Right lobe of liver (tissue), 6 donors: ENCODE measurements at regions not wholly inside any gene's neighbourhood (a gene's known extent, or its start where the extent isn't known, plus 50 kb on each side); places are given as distances from the start of the nearest gene placed in this dataset.

ENCODE experiments used
- ATAC-seq, 4 donors: fragments of 200-7000 bp; cut with Tn5 transposase; one replicate each; pipeline ENCODE4 v1.9.1; 2020; ENCODE audit warnings: mild to moderate bottlenecking in 4 of 4, moderate library complexity in 4 of 4
- DNase-seq, 3 donors: peaks; one replicate each; pipeline ENCODE4 v3.0.0-alpha.2; 2020
- H3K27ac ChIP-seq, 3 donors: fragments of 200-600 bp; one replicate each; pipeline ENCODE4 v1.8.0; 2022
- H3K27me3 ChIP-seq, 2 donors: fragments of 200-600 bp; one replicate each; pipeline ENCODE4 v1.8.0; 2022
- H3K36me3 ChIP-seq, 4 donors: fragments of 200-600 bp; sonication (generic) in 1 of 4; one replicate each; pipeline versions ENCODE4 v1.5.1 to v1.8.0; 2017 to 2022; ENCODE audit warnings: control low read depth in 1 of 4
- H3K4me1 ChIP-seq, 4 donors: fragments of 200-600 bp; sonication (generic) in 1 of 4; one replicate each; pipeline versions ENCODE4 v1.5.1 to v1.8.0; 2017 to 2022; ENCODE audit warnings: control low read depth in 1 of 4
- H3K4me3 ChIP-seq, 3 donors: fragments of 200-600 bp; one replicate each; pipeline ENCODE4 v1.8.0; 2022
- H3K9me3 ChIP-seq, 4 donors: fragments of 200-600 bp; sonication (generic) in 1 of 4; one replicate each; pipeline versions ENCODE4 v1.5.1 to v1.8.0; 2017 to 2022; ENCODE audit warnings: control low read depth in 1 of 4
- CTCF ChIP-seq, 4 donors: fragments of 200-600 bp in 3 of 4; fragments of 450-650 bp in 1 of 4; IDR thresholded peaks; one replicate each; pipeline versions ENCODE4 v1.5.1 to v1.8.0; 2016 to 2022; ENCODE audit warnings: antibody characterized with exemption in 4 of 4, mild to moderate bottlenecking in 2 of 4
- POLR2A ChIP-seq: fragments of 450-650 bp; IDR thresholded peaks from one replicate; pipeline ENCODE4 v1.6.1; 2017; ENCODE audit warnings: antibody characterized with exemption, mild to moderate bottlenecking
- whole genome bisulfite sequencing: methylation state at CpG from one replicate; pipeline ENCODE4 v1.1.6; 2018; ENCODE audit warnings: low coverage, low lambda C conversion rate; ENCODE audit not compliant: insufficient coverage; ENCODE audit errors: missing lambda C conversion rate; 5-methylcytosine and 5-hydroxymethylcytosine counted together
- intact Hi-C, 2 donors: fragments of 100-400 bp; cut with DNase I; formaldehyde crosslinking; loops; one replicate each; pipeline versions ENCODE4 v1.11.2 to v1.14.1; 2022
- donor health status: DM: no; HTN: yes; CAD: no.
- donor health status: DM: no; HTN: no; CAD: no.
- donor health status: DM: no; HTN: no; CAD: no.
- donor health status: DM: no; HTN: yes; CAD: no.
- donor health status: DM: no; HTN: yes; CAD: no.

- H3K36me3 ChIP-seq: no peaks in the 10 kb centered on the region
- no peak overlapping the region for H3K4me3 ChIP-seq
- no peaks in the 10 kb centered on the region for H3K9me3 ChIP-seq
- TF ChIP-seq POLR2A: no peak
- TF ChIP-seq CTCF (IDR thresholded peaks at IDR 0.05): no peak
- no peak overlapping the region for H3K27ac ChIP-seq
- DNase-seq (no peak), ATAC-seq (no peak)
- no peaks in the 10 kb centered on the region for H3K4me1 ChIP-seq
- no peaks in the 10 kb centered on the region for H3K27me3 ChIP-seq
- WGBS: 82% methylated on average over 1 of the region's 1 CpG
- intact Hi-C loops: no loop called here
These were observed 166.0 kb upstream of the DSEL start for GRCh38 chr18:67682516-67682915.

GRCh38 chr18:67677489-67677888 is 161.0 kb upstream of the DSEL start:
- H3K4me1 ChIP-seq: no peaks in the 10 kb centered on the region
- ATAC-seq: no peak
- intact Hi-C loops: no loop called here
- 89% methylated on average over 3 of the region's 3 CpGs for WGBS
- no peaks in the 10 kb centered on the region for H3K27me3 ChIP-seq
- DNase-seq: no peak
- no peak for TF ChIP-seq POLR2A
- no peak for TF ChIP-seq CTCF (IDR thresholded peaks at IDR 0.05)
- H3K27ac ChIP-seq: no peak overlapping the region
- H3K9me3 ChIP-seq: no peaks in the 10 kb centered on the region
- no peaks in the 10 kb centered on the region for H3K36me3 ChIP-seq
- no peak overlapping the region for H3K4me3 ChIP-seq

- Histone ChIP-seq H3K9me3 (no peaks in the 10 kb centered on the region), H3K4me3 (no peak overlapping the region), H3K27ac (no peak overlapping the region), H3K36me3 (no peaks in the 10 kb centered on the region), H3K4me1 (no peaks in the 10 kb centered on the region), H3K27me3 (no peaks in the 10 kb centered on the region)
- intact Hi-C loops: no loop called here
- TF ChIP-seq POLR2A: no peak
- DNase-seq (no peak), ATAC-seq (no peak)
- 83% methylated on average over 5 of the region's 5 CpGs for WGBS
These were observed 156.2 kb upstream of the DSEL start for GRCh38 chr18:67672716-67673115.

- TF ChIP-seq CTCF (IDR thresholded peaks at IDR 0.05): no peak
- TF ChIP-seq POLR2A: no peak
- 75% methylated on average over 2 of the region's 2 CpGs for WGBS
- no peak overlapping the region for H3K4me3 ChIP-seq
- no peaks in the 10 kb centered on the region for H3K4me1 ChIP-seq
- H3K36me3 ChIP-seq: no peaks in the 10 kb centered on the region
- H3K27me3 ChIP-seq: no peaks in the 10 kb centered on the region
- no peaks in the 10 kb centered on the region for H3K9me3 ChIP-seq
- intact Hi-C loops: no loop called here
- no peak overlapping the region for H3K27ac ChIP-seq
- ATAC-seq: no peak
- no peak for DNase-seq
These were observed 155.6 kb upstream of the DSEL start for GRCh38 chr18:67672155-67672554.

GRCh38 chr18:67670024-67670543 is 153.6 kb upstream of the DSEL start:
- no peak for DNase-seq
- Histone ChIP-seq H3K27me3 (no peaks in the 10 kb centered on the region), H3K9me3 (no peaks in the 10 kb centered on the region), H3K4me3 (no peak overlapping the region), H3K36me3 (no peaks in the 10 kb centered on the region), H3K4me1 (no peaks in the 10 kb centered on the region), H3K27ac (no peak overlapping the region)
- TF ChIP-seq CTCF (IDR thresholded peaks at IDR 0.05) (no peak), POLR2A (no peak)
- WGBS: 76% methylated on average over 2 of the region's 2 CpGs
- intact Hi-C loops: no loop called here
- ATAC-seq: no peak
